ENCODE measurements at regions not wholly inside any gene's neighbourhood (a gene's known extent, or its start where the extent isn't known, plus 50 kb on each side); places are given as distances from the start of the nearest gene placed in this dataset.

GRCh38 chr6:16078064-16078463 lies 50.8 kb upstream of the MYLIP start:
- no peak for DNase-seq

- no peak for DNase-seq
These were observed 59.2 kb upstream of the MYLIP start for GRCh38 chr6:16069671-16070070.

- no peak for DNase-seq
These were observed 59.7 kb upstream of the MYLIP start for GRCh38 chr6:16069222-16069621.

GRCh38 chr6:16067568-16067967 lies 61.3 kb upstream of the MYLIP start:
- DNase-seq, result no peak

- DNase-seq, result peak; percentile 61 to 97 (median 83)
These were observed 64.2 kb upstream of the MYLIP start for GRCh38 chr6:16064671-16065072.

- DNase-seq, result no peak
These were observed 65.3 kb upstream of the MYLIP start for GRCh38 chr6:16063580-16063979.

- DNase-seq, result no peak
These were observed 67.1 kb upstream of the MYLIP start for GRCh38 chr6:16061818-16062217.

- peak; percentile 26 to 65 (median 32) for DNase-seq
These were observed 68.8 kb upstream of the MYLIP start for GRCh38 chr6:16060039-16060438.

GRCh38 chr6:16059496-16059895 lies 69.4 kb upstream of the MYLIP start:
- peak; percentile 70 to 87 (median 80) for DNase-seq

GRCh38 chr6:16058929-16059345 lies 69.9 kb upstream of the MYLIP start:
- peak in 1 of 3 experiments; percentile 26 for DNase-seq

GRCh38 chr6:16058201-16058928 lies 70.5 kb upstream of the MYLIP start:
- DNase-seq, result peak in 2 of 3 experiments; percentile 44 to 60

GRCh38 chr6:16057446-16057845 lies 71.4 kb upstream of the MYLIP start:
- no peak for DNase-seq

GRCh38 chr6:16056263-16056870 lies 72.5 kb upstream of the MYLIP start:
- DNase-seq, result no peak

GRCh38 chr6:16055852-16056251 lies 73.0 kb upstream of the MYLIP start:
- no peak for DNase-seq

GRCh38 chr6:16049168-16049567 lies 79.7 kb upstream of the MYLIP start:
- no peak for DNase-seq

- no peak for DNase-seq
These were observed 80.7 kb upstream of the MYLIP start for GRCh38 chr6:16048221-16048620.

GRCh38 chr6:16047435-16047990 lies 81.4 kb upstream of the MYLIP start:
- no peak for DNase-seq

GRCh38 chr6:16045238-16045637 lies 83.6 kb upstream of the MYLIP start:
- no peak for DNase-seq

GRCh38 chr6:16044211-16044643 lies 84.7 kb upstream of the MYLIP start:
- DNase-seq, result no peak

GRCh38 chr6:16043171-16044135 lies 85.4 kb upstream of the MYLIP start:
- DNase-seq, result no peak

- no peak for DNase-seq
These were observed 86.1 kb upstream of the MYLIP start for GRCh38 chr6:16042751-16043150.

- no peak for DNase-seq
These were observed 87.6 kb upstream of the MYLIP start for GRCh38 chr6:16041327-16041726.

- DNase-seq, result no peak
These were observed 88.3 kb upstream of the MYLIP start for GRCh38 chr6:16040628-16040974.

Measured in NCI-H1417 (cell line).